HG03558 (cell line): ENCODE measurements at regions not wholly inside any gene's neighbourhood (a gene's known extent, or its start where the extent isn't known, plus 50 kb on each side); places are given as distances from the start of the nearest gene placed in this dataset.
"Not testable (repeated sequence)": the region's sequence is repeated elsewhere in the genome, so short reads cannot be mapped to it uniquely, and the experiment has no call there.

Experiments
- ATAC-seq: cut with Tn5 transposase; IDR thresholded peaks from one replicate; pipeline ENCODE4 v1.9.1; 2021; ENCODE audit warnings: moderate number of reproducible peaks; ENCODE audit not compliant: unreplicated experiment; ENCODE audit errors: extremely low read depth

- ATAC-seq: no peak
Measured at GRCh38 chr3:135392151-135392550, 573.4 kb upstream of the PPP2R3A start.

GRCh38 chr3:135393159-135393558, 572.4 kb upstream of the PPP2R3A start:
- ATAC-seq: no peak

- no peak for ATAC-seq
Measured at GRCh38 chr3:135393898-135394525, 571.5 kb upstream of the PPP2R3A start.

- ATAC-seq: no peak
Measured at GRCh38 chr3:135412475-135412874, 553.1 kb upstream of the PPP2R3A start.

DNA sequence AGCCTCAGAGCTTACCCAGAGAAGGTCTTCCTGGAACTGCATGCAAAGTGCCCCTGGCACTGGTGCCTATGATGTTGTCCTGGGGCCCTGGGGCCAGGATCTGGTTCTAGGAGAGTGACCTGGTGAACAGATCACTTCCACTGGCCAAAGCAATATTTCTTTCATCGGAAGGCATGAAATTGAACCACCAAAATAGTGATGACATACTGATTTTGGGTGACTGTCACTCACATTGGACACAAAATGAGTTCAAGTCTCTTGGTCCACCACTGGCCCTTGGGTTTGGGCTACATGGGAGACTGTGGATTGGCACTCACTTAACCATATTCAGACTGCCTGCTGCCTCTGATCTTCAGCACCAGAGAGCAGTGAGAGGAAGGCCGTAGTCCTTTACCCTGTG, 549.3 kb upstream of the PPP2R3A start:
- ATAC-seq: no peak

DNA sequence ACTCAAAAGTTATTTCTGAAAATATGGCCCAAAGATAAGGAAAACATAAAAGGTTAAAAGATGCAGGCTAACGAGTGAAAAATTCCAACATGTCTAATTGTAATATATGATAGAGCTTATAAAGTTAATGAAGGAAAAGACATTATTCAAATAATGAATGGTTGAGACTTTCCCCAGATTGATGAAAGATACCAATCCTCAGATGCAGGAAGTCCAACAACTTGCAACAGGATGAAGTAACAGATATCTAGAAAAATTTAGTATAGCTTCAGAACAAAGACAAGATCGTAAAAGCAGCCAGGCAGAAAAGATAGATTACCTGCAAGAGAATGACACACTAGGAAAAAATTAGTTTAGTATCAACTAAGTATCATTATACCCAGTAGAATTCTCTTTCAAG, 546.4 kb upstream of the PPP2R3A start:
- ATAC-seq: no peak

- ATAC-seq: no peak
Measured at GRCh38 chr3:135426508-135426907, 539.0 kb upstream of the PPP2R3A start.

DNA sequence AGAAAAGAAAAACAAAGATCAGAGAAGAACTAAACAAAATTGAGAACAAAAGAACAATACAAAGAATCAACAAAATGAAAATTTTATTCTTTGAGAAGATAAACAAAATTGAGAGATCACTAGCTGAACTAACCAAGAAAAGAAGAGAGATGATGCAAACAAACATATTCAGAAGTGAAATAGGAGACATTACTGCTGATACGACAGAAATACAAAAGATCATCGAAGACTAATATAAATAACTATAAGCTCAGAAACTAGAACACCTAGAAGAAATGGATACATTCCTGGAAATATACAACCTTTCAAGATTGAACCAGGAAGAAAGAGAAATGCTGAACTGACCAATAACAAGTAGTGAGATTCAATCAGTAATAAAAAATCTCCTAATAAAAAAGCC, 533.1 kb upstream of the PPP2R3A start:
- ATAC-seq: no peak

DNA sequence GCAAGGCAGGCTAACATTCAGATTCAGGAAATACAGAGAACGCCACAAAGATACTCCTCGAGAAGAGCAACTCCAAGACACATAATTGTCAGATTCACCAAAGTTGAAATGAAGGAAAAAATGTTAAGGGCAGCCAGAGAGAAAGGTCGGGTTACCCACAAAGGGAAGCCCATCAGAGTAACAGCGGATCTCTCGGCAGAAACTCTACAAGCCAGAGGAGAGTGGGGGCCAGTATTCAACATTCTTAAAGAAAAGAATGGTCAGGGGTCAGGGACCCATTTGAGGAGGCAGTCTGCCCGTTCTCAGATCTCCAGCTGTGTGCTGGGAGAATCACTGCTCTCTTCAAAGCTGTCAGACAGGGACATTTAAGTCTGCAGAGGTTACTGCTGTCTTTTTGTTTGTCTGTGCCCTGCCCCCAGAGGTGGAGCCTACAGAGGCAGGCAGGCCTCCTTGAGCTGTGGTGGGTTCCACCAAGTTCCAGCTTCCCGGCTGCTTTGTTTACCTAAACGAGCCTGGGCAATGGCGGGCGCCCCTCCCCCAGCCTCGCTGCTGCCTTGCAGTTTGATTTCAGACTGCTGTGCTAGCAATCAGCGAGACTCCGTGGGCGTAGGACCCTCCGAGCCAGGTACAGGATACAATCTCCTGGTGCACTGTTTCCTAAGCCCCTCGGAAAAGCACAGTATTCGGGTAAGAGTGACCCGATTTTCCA, 526.5 kb upstream of the PPP2R3A start:
- not testable (repeated sequence) for ATAC-seq

GRCh38 chr3:135439632-135440031, 525.9 kb upstream of the PPP2R3A start:
- not testable (repeated sequence) for ATAC-seq

- no peak for ATAC-seq
Measured at GRCh38 chr3:135440233-135440632, 525.3 kb upstream of the PPP2R3A start.

DNA sequence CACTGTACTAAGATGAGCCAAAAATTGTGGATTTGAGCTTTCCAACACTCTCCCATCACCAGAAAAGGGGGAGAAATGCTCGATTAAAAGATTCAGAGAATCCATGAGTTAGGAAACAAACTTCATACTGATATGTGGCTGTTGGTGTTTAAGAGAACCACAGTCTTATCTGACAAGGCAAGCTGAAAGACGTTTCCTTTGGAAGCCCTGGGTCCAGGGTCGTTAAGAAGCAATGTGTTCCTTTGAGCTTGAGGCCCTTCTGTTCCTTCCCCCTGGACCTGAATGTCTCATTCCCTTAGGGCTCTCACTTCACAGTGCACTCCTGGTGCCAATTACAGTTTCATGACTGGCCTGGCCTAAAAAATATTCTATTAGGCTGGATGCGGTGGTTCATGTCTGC, 524.8 kb upstream of the PPP2R3A start:
- ATAC-seq: no peak

GRCh38 chr3:135444058-135444457, 521.5 kb upstream of the PPP2R3A start:
- ATAC-seq: no peak

DNA sequence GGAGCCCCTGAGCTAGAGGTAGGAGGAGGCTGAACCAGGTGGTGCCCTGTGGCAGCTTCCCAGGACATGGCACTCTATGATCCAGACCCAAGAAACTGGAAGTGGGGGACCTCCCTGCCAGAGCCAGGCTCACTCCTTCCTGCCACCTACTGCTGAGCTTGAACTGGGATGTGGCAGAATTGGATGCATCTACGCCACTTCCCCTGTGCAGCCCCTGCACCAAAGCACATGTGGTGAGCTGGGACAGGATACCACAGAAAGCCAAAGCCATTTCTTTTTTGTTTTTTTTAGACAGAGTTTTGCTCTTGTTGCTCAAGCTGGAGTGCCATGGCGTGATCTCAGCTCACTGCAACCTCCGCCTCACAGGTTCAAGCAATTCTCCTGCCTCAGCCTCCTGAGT, 518.0 kb upstream of the PPP2R3A start:
- no peak for ATAC-seq

DNA sequence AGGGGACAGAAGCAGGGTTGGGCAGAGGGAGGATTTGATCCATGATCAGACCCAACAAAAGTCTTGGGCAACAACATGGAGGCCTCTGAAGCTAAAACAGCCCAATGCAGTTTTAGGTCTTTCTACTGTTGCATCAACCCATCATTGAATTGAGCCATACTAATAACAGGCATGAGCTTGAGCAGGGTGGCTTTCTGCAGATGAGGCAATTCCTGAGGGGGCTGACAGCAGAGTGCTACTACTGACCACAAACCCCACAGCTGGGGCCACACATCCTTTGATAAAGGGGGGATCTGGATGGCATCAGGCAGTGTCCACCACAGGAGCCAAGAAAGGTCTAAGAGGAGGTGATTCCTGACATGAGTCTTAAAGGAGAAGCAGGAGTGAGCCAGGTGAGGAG, 517.0 kb upstream of the PPP2R3A start:
- no peak for ATAC-seq

DNA sequence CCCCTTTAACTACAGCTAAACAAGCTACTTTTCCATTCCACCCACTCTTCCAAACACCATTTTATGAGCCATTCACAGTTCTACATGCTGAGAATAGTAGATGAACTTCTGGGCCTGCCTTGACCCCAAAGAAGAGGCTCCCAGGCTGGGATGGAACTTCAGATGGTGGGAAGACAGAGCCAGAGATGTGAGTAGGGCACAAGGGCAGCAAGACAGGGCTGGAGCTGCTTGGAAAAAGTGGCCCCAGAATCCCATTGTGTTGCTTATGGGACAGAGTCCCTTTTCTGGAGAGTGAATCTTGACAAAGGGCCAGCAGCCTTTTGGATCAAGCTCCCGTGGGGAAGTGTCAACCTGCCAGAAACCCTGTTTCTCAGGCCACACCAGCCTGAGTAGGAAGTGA, 516.5 kb upstream of the PPP2R3A start:
- no peak for ATAC-seq

DNA sequence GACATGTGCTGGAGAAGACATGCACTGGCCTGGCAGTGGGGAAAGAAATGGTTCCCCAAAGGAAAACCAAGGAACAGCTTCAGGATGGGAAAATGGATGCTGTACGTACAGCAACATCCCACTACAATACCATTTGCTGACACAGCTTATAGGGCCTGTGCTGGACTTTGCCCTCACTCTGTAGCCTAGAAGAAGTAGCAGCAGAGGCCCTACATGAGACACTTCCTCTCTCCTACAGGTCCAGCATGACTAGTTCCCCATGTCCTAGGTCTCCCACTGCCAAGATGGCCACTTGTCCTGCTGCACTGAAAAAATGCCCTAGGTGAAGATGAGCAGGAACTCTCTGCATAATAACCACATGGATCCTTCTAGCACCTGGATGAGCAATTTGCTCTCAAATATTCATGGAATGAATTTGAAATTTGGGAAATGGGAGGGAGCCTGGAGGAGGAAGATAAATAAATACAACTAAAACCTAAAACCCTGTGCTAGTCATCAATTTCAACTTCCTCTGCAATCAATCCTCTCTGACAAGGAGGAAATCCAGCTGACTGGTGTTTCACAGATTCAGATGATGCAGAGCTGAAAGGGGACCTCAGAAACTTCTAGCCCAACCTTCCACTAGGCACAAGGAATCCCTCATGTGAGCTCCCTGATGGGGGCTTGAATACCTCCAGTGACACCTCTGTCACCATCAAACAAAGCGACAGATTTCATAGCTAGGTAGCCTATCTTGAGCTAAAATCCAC, 514.3 kb upstream of the PPP2R3A start:
- ATAC-seq: no peak

DNA sequence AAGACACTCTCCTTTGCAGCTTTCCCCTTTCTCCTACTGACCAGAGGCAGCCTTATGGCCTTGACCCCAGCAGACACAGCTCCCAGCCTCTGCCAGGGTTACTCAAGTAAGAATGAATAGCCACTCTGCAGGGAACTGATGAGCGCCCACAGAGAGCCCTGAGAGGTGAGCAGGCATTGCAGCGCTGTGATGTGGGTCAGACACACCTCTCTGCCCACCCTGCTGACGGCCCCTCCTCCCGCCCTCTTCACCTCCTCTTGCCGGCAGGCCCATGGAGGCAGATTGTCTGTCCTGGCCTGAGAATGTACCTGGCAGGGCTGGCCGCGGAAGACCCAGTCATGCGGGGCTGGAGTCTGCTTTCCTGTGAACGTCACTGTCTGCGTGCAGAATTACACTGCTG, 512.6 kb upstream of the PPP2R3A start:
- no peak for ATAC-seq

DNA sequence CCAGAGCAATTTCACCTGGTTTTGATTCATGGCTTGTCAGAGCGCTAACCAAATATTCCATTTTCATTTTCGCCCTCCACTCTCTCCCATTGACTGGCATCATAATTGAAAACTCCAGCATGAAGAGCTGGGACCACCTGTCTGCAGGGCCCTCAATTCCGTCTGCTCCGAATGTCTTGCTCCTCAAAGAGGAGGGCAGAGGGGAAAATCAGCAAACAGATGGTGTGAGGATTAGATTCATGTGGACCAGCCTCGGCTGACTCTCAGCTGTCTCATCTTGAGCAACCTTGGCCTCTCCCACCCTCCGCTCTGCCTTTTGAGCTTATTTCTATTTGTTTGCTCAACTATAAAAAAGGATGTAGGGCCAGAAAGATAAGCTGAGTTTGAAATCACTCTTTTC, 512.2 kb upstream of the PPP2R3A start:
- ATAC-seq: no peak

DNA sequence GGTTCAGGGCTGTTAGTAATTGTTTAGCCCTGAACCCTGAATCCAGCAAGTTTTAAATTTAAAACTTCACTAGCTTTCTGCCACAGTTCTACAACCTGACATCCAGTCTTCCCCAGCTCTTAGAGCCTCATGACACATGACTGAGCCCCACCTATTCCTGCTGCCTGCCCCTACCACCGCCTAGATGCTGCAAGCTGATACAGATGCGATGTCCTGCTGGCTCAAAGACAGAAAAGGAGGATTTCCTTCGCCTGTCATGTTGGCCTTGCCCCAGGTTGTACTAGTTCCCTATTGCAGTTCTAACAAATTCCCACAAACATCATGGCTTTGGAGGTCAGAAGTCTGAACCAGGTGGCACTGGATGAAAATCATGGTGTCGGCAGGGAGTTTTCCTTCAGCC, 510.6 kb upstream of the PPP2R3A start:
- ATAC-seq: no peak

- ATAC-seq: no peak
Measured at GRCh38 chr3:135456108-135456790, 509.3 kb upstream of the PPP2R3A start.
